Aorta (tissue), 5 donors: ENCODE measurements at regions not wholly inside any gene's neighbourhood (a gene's known extent, or its start where the extent isn't known, plus 50 kb on each side); places are given as distances from the start of the nearest gene placed in this dataset.

Source experiments
- ATAC-seq: fragments of 200-7000 bp; cut with Tn5 transposase; one replicate; pipeline ENCODE4 v1.9.1; 2022; ENCODE audit warnings: moderate library complexity; ENCODE audit not compliant: low FRiP score
- DNase-seq, 2 donors: peaks; one replicate each; pipeline ENCODE4 v3.0.0-alpha.2; 2020
- H3K27ac ChIP-seq, 2 donors: one replicate each; pipeline ENCODE4 v1.5.1; 2013; ENCODE audit warnings: low read length in 2 of 2, mild to moderate bottlenecking in 2 of 2, moderate library complexity in 2 of 2, control low read depth in 1 of 2, inconsistent platforms in 1 of 2, low read depth in 1 of 2
- H3K27me3 ChIP-seq, 2 donors: one replicate each; pipeline ENCODE4 v1.6.1; 2013; ENCODE audit warnings: control low read depth in 1 of 2, low read length in 1 of 2, mild to moderate bottlenecking in 1 of 2, moderate library complexity in 1 of 2; ENCODE audit not compliant: insufficient read depth in 2 of 2, control insufficient read depth in 1 of 2
- H3K36me3 ChIP-seq, 2 donors: one replicate each; pipeline ENCODE4 v1.6.1; 2013; ENCODE audit warnings: control low read depth in 1 of 2, low read length in 1 of 2, mild to moderate bottlenecking in 1 of 2; ENCODE audit not compliant: insufficient read depth in 2 of 2, control insufficient read depth in 1 of 2
- H3K4me1 ChIP-seq, 2 donors: one replicate each; pipeline ENCODE4 v1.6.1; 2013; ENCODE audit warnings: low read length in 2 of 2, control low read depth in 1 of 2, mild to moderate bottlenecking in 1 of 2, moderate library complexity in 1 of 2; ENCODE audit not compliant: insufficient read depth in 2 of 2, control insufficient read depth in 1 of 2
- H3K4me3 ChIP-seq, 2 donors: one replicate each; pipeline ENCODE4 v1.5.1; 2013; ENCODE audit warnings: low read length in 2 of 2, control low read depth in 1 of 2, mild to moderate bottlenecking in 1 of 2
- H3K9me3 ChIP-seq: one replicate; pipeline ENCODE4 v1.6.1; 2013; ENCODE audit warnings: mild to moderate bottlenecking, low read length; ENCODE audit not compliant: control insufficient read depth
- WGBS, 2 donors: extraction: QIAGEN DNeasy Blood & Tissue Kit; methylation state at CpG; one replicate each; pipeline ENCODE4 v1.1.7; 2013; 5-methylcytosine and 5-hydroxymethylcytosine counted together
- intact Hi-C, 2 donors: fragments of 100-400 bp; cut with DNase I; formaldehyde crosslinking; loops; one replicate each; pipeline versions ENCODE4 v1.14.2 to v1.15.0; 2022
- donor health status: healthy with polysubstance abuse.
- donor health status: Bipolar disorder and iron deficiency.
- donor health status: DM: no; HTN: no; CAD: no.
- donor health status: DM: no; HTN: no; CAD: no.
- donor health status: DM: yes; HTN: yes; CAD: no.

- no peaks in the 10 kb centered on the region for H3K27me3 ChIP-seq
- no peaks in the 10 kb centered on the region for H3K4me1 ChIP-seq
- intact Hi-C loops: no loop called here
- no peaks in the 10 kb centered on the region for H3K36me3 ChIP-seq
- no peak overlapping the region for H3K27ac ChIP-seq
- DNase-seq (no peak), ATAC-seq (no peak)
- no peak overlapping the region for H3K4me3 ChIP-seq
- 48 to 52% methylated on average over 13 of the region's 13 CpGs for WGBS, 2 donors
- H3K9me3 ChIP-seq: no peaks in the 10 kb centered on the region
Measured at GRCh38 chr16:81151648-81152310, 55.6 kb upstream of the GCSH start.

DNA sequence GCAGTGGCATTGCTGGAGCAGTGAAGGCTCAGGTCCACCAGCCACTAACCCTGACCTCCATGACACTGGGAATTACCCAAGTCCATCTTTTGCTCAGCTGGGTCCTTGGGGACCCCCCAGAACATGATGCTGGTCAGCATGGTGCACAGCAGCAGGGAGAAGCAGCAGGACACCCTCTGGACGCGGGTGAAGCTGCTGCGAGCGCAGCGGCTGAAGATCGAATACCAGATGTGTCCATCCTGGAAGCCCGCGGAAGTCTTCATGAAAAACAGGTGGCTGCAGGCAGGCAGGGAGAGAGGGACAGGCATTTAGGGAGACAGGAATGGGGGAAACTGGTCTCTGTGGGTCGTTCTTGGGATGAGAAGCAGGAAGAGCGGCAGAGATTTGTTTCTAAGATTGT is 53.4 kb upstream of the GCSH start:
- H3K4me3 ChIP-seq: no peak overlapping the region
- H3K4me1 ChIP-seq: no peaks in the 10 kb centered on the region
- WGBS, 2 donors: 86 to 87% methylated on average over 10 of the region's 10 CpGs
- intact Hi-C loops: no loop called here
- no peaks in the 10 kb centered on the region for H3K9me3 ChIP-seq
- no peak overlapping the region for H3K27ac ChIP-seq
- no peaks in the 10 kb centered on the region for H3K36me3 ChIP-seq
- no peak for DNase-seq
- H3K27me3 ChIP-seq: no peaks in the 10 kb centered on the region
- no peak for ATAC-seq

DNA sequence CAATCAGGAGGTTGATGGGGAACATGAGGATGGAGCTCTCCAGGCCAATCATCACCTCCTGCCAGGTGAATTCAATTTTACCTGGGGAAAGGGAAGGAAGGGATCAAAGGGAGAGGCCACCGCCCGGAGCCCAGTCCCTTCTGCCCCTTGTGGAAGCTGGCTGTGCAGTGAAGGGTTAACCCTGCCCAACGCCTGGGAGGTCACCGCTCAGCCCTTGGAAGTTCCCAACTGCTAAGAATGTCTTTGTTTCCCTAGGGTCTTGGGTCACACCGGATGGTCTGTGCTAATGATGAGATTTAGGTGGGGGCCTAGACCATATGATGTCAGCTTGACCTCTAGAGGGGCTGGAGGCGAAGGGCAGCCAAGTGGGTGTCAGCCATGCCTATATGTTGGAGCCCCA is 52.1 kb upstream of the GCSH start:
- DNase-seq (no peak), ATAC-seq (no peak)
- no peak overlapping the region for H3K27ac ChIP-seq
- no peaks in the 10 kb centered on the region for H3K4me1 ChIP-seq
- no peaks in the 10 kb centered on the region for H3K27me3 ChIP-seq
- H3K36me3 ChIP-seq: no peaks in the 10 kb centered on the region
- no peaks in the 10 kb centered on the region for H3K9me3 ChIP-seq
- no peak overlapping the region for H3K4me3 ChIP-seq
- intact Hi-C loops: no loop called here
- WGBS, 2 donors: 45 to 47% methylated on average over 6 of the region's 6 CpGs
